ENCODE measurements at regions not wholly inside any gene's neighbourhood (a gene's known extent, or its start where the extent isn't known, plus 50 kb on each side); places are given as distances from the start of the nearest gene placed in this dataset.

GRCh38 chr2:240247868-240248720 lies 107.6 kb upstream of the OTOS start:
- no peak overlapping the region for H3K4me2 ChIP-seq (ENCODE audit: insufficient read depth, low read length)
- H3K4me1 ChIP-seq (ENCODE audit: insufficient read depth, low read length) = no peaks in the 10 kb centered on the region
- ATAC-seq (ENCODE audit: insufficient read depth, low read depth) (no peak), DNase-seq (no peak)
- H2AFZ ChIP-seq (ENCODE audit: low read depth, low read length) = no peak overlapping the region
- no peaks in the 10 kb centered on the region for H3K9me3 ChIP-seq (ENCODE audit: insufficient read depth, low read length, severe bottlenecking)
- H3K4me3 ChIP-seq (ENCODE audit: low read depth in 1 of 2, low read length in 2 of 2) = no peak overlapping the region
- H3K9ac ChIP-seq (ENCODE audit: low read depth, low read length) = no peak overlapping the region
- H3K36me3 ChIP-seq (ENCODE audit: insufficient read depth, low read length) = no peaks in the 10 kb centered on the region
- TF ChIP-seq EZH2 (IDR thresholded peaks at IDR 0.05; ENCODE audit: borderline replicate concordance, low read depth, low read length, severe bottlenecking) = no peak
- no peak for TF ChIP-seq CTCF (IDR thresholded peaks at IDR 0.05; ENCODE audit: borderline replicate concordance, extremely low read depth, low read length, poor library complexity, severe bottlenecking)
- no peaks in the 10 kb centered on the region for H3K79me2 ChIP-seq (ENCODE audit: insufficient read depth, low read length)
- H3K27me3 ChIP-seq (ENCODE audit: insufficient read depth, low read length, poor library complexity) = no peaks in the 10 kb centered on the region
- H4K20me1 ChIP-seq (ENCODE audit: insufficient read depth, low read length) = no peaks in the 10 kb centered on the region; the same call in 1 of the 2 replicates
- H3K27ac ChIP-seq (ENCODE audit: low read length) = no peak overlapping the region

- ATAC-seq (ENCODE audit: insufficient read depth, low read depth) (no peak), DNase-seq (no peak)
- no peaks in the 10 kb centered on the region for H3K79me2 ChIP-seq (ENCODE audit: insufficient read depth, low read length)
- TF ChIP-seq EZH2 (IDR thresholded peaks at IDR 0.05; ENCODE audit: borderline replicate concordance, low read depth, low read length, severe bottlenecking) (no peak), CTCF (IDR thresholded peaks at IDR 0.05; ENCODE audit: borderline replicate concordance, extremely low read depth, low read length, poor library complexity, severe bottlenecking) (no peak)
- H3K4me1 ChIP-seq (ENCODE audit: insufficient read depth, low read length) = no peaks in the 10 kb centered on the region
- no peaks in the 10 kb centered on the region for H3K36me3 ChIP-seq (ENCODE audit: insufficient read depth, low read length)
- peaks cover 4% of the 10 kb centered on the region; the same call in 1 of the 2 replicates for H4K20me1 ChIP-seq (ENCODE audit: insufficient read depth, low read length)
- H2AFZ ChIP-seq (ENCODE audit: low read depth, low read length) = no peak overlapping the region
- H3K9me3 ChIP-seq (ENCODE audit: insufficient read depth, low read length, severe bottlenecking) = no peaks in the 10 kb centered on the region
- no peak overlapping the region for H3K27ac ChIP-seq (ENCODE audit: low read length)
- no peaks in the 10 kb centered on the region for H3K27me3 ChIP-seq (ENCODE audit: insufficient read depth, low read length, poor library complexity)
- H3K4me3 ChIP-seq (ENCODE audit: low read depth in 1 of 2, low read length in 2 of 2) = no peak overlapping the region
- no peak overlapping the region for H3K4me2 ChIP-seq (ENCODE audit: insufficient read depth, low read length)
- H3K9ac ChIP-seq (ENCODE audit: low read depth, low read length) = no peak overlapping the region
Observed at GRCh38 chr2:240248721-240249422, 108.4 kb upstream of the OTOS start.

- Histone ChIP-seq H3K79me2 (ENCODE audit: insufficient read depth, low read length) (no peaks in the 10 kb centered on the region), H3K4me2 (ENCODE audit: insufficient read depth, low read length) (no peak overlapping the region), H3K9ac (ENCODE audit: low read depth, low read length) (no peak overlapping the region), H3K36me3 (ENCODE audit: insufficient read depth, low read length) (no peaks in the 10 kb centered on the region), H3K4me1 (ENCODE audit: insufficient read depth, low read length) (no peaks in the 10 kb centered on the region), H3K27ac (ENCODE audit: low read length) (no peak overlapping the region), H2AFZ (ENCODE audit: low read depth, low read length) (no peak overlapping the region), H3K9me3 (ENCODE audit: insufficient read depth, low read length, severe bottlenecking) (no peaks in the 10 kb centered on the region), H3K27me3 (ENCODE audit: insufficient read depth, low read length, poor library complexity) (no peaks in the 10 kb centered on the region), H4K20me1 (ENCODE audit: insufficient read depth, low read length) (peaks cover 4% of the 10 kb centered on the region; the same call in 1 of the 2 replicates), H3K4me3 (ENCODE audit: low read depth in 1 of 2, low read length in 2 of 2) (no peak overlapping the region)
- no peak for ATAC-seq (ENCODE audit: insufficient read depth, low read depth)
- DNase-seq = no peak
- no peak for TF ChIP-seq EZH2 (IDR thresholded peaks at IDR 0.05; ENCODE audit: borderline replicate concordance, low read depth, low read length, severe bottlenecking)
- no peak for TF ChIP-seq CTCF (IDR thresholded peaks at IDR 0.05; ENCODE audit: borderline replicate concordance, extremely low read depth, low read length, poor library complexity, severe bottlenecking)
Observed at GRCh38 chr2:240249423-240250149, 109.1 kb upstream of the OTOS start.
